NCI-H2227 treated with DMSO at 0.1 percent for 48 hours (cell line): ENCODE measurements at regions not wholly inside any gene's neighbourhood (a gene's known extent, or its start where the extent isn't known, plus 50 kb on each side); places are given as distances from the start of the nearest gene placed in this dataset.
A peak's percentile ranks its signal among the peaks of the same experiment; 100 is the strongest.
"Not testable (repeated sequence)": the region's sequence is repeated elsewhere in the genome, so short reads cannot be mapped to it uniquely, and the experiment has no call there.

Experiments used
- DNase-seq: peaks from one replicate; lab custom pipeline; 2025; lab: John Stamatoyannopoulos, UW

GRCh38 chr2:77578354-77578753 lies 56.2 kb upstream of the LRRTM4 start:
- DNase-seq, result no peak

- DNase-seq, result no peak
Measured at GRCh38 chr2:77579076-77579769, 57.0 kb upstream of the LRRTM4 start.

GRCh38 chr2:77588438-77588837 lies 66.3 kb upstream of the LRRTM4 start:
- DNase-seq, result no peak

DNA sequence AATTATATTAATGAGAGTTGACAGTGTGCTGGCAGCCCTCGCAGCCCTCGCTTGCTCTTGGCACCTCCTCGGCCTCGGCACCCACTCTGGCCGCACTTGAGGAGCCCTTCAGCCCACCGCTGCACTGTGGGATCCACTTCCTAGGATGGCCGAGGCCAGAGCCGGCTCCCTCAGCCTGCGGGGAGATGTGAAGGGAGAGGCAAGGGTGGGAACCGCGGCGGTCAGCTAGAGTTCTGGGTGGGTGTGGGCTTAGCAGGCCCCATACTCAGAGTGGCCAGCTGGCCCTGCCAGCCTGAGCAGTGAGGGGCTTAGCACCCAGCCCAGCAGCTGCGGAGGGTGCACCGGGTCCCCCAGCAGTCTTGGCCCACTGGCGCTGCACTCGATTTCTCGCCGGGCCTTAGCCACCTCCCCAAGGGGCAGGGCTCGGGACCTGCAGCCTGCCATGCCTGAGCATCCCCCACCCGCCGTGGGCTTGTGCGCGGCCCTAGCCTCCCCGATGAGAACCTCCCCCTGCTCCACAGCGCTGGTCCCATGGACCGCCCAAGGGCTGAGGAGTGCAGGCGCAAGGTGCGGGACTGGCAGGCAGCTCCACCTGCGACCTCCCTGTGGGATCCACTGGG lies 68.2 kb upstream of the LRRTM4 start:
- no peak for DNase-seq

GRCh38 chr2:77592955-77593354 lies 70.8 kb upstream of the LRRTM4 start:
- peak; percentile 19 for DNase-seq

DNA sequence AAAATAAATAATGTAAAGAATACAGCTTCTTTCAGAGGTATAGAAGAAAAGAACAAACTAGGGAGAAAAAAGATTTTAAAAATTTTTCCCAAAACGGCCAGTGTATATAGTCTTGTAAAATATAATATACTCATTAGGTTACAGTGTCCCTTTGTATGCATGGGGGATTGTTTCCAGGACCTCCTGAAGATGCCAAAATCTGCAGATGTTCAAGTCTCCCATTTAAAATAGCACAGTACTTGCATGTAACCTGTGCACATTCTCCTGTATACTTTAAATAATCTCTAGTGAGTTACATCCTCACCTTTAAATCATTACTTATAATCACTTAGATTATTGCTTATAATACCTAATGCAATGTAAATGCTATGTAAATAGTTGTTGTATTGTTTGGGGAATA lies 80.6 kb upstream of the LRRTM4 start:
- no peak for DNase-seq

- DNase-seq, result no peak
Measured at GRCh38 chr2:77604953-77605929, 83.1 kb upstream of the LRRTM4 start.

GRCh38 chr2:77608510-77608909 lies 86.3 kb upstream of the LRRTM4 start:
- DNase-seq, result no peak

DNA sequence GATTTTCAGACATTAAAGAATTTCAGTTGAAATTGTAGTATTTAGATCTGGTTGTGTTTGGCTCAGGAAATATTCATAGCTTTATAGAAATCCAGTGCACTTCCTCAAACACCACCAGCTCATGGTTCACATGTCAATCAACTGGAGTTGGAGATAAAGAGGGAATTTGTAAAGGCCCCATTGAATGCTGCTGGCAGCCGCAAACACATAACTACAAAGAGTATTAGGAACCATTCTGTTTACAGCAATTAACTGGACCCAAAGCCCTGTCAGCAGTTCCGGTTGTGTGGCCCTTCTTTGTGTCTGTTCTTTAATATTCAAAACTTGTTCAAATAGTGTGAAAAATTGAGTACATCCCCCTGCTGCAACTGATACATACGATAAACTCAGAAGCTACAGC lies 107.4 kb upstream of the LRRTM4 start:
- DNase-seq, result no peak

- DNase-seq, result no peak
Measured at GRCh38 chr2:77631007-77631406, 108.8 kb upstream of the LRRTM4 start.

DNA sequence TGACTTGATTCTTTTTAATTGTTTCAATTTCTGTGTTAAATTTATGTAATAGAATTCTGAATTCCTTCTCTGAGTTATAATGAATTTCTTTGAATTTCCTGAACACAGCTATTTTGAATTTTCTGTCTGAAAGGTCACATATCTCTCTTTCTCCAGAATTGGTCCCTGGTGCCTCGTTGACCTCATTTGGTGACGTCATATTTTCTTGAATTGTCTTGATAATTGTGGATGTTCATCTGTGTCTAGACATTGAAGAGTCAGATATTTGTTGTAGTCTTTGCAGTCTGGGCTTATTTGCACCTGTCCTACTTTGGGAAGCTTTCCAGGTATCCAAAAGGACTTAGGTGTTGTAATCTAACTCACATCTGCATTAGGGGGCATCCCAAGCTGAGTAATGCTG lies 111.4 kb upstream of the LRRTM4 start:
- no peak for DNase-seq

DNA sequence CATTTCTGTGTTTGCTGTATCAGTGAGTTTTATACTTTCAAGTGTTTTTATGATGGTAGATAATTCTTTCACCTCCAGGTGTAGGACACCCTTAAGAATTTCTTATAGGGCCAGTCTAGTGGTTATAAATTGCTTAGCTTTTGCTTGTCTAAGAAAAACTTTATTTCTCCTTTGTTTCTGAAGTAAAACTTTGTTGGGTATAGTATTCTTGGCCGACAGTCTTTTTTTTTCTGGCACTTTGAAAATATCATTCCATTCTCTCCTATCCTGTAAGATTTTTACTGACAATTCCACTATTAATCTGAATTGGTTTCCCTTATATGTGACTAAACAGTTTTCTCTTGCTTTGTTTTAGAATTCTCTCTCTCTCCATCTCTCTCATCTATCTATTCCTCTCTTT lies 118.7 kb upstream of the LRRTM4 start:
- DNase-seq, result no peak

- DNase-seq, result no peak
Measured at GRCh38 chr2:77642339-77642738, 120.2 kb upstream of the LRRTM4 start.

- DNase-seq, result no peak
Measured at GRCh38 chr2:77649856-77650255, 127.7 kb upstream of the LRRTM4 start.

- no peak for DNase-seq
Measured at GRCh38 chr2:77652499-77652898, 130.3 kb upstream of the LRRTM4 start.

GRCh38 chr2:77664491-77664890 lies 142.3 kb upstream of the LRRTM4 start:
- no peak for DNase-seq

DNA sequence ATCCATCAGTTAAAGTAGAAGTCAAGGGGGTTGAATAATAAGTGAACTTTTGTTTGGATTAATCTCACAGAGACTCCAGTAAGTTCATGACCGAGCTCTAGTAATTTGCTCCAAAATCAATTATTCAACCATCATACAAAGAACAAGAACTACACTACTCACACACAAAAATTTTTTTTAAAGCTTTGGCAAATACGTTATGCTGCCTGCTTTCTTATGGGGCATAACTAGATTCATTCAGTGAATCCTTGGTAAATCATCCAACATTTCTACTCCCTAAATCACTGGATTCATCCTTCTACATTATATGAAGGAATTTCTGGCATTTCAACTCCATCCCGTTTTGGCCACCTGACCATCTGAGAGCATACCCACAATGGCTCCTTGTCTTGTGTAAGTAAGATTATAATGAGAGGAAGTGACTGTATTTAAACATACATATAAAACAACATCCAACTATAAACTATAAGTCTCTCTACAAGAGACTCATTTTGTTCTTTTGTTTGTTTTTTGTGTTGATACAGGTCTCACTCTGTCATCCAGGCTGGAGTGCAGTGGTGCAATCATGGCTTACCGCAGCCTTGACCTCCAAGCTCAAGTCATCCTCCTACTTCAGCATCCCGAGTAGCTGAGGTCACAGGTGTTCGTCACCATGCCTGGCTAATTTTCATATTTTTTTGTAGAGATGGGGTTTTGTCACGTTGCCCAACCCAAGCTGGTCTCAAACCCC lies 144.2 kb upstream of the LRRTM4 start:
- DNase-seq, result no peak

GRCh38 chr2:77684543-77685319 lies 162.6 kb upstream of the LRRTM4 start:
- not testable (repeated sequence) for DNase-seq

- no peak for DNase-seq
Measured at GRCh38 chr2:77712601-77713000, 190.4 kb upstream of the LRRTM4 start.

DNA sequence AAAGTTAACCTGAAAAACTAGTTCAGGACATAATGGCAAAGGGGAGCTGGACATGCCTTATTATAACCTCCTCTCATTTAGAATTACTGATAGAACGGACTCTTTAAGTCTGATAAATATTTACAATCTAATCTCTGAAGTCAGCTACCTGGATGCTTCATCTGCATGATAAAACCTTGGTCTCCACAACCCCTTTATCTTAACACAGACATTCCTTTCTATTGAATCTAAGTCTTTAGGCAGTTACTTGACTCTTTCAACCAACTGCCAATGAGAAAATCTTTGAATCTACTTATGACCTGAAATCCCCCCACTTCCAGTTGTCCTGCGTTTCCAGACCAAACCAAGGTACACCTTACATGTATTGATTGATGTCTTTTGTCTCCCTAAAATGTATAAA lies 191.2 kb upstream of the LRRTM4 start:
- DNase-seq, result no peak

DNA sequence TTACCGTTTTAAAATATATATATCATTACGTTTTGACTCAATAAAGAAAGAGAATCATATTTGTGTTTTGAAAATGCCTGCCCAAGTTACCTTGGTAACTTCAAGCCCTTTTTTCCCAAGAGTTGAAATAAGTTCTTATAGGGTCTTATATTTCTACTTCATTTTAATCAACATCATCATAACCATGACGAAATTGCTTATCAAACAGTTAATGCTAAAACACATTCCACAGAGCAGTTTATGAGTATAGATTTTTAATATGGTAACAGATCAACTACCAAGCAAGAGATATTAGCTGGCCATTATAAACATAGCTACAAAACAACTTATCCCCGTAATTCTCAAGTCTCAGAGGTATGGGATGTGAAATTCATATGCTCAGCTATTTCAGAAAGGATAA lies 197.9 kb upstream of the LRRTM4 start:
- no peak for DNase-seq
